ENCODE measurements at regions not wholly inside any gene's neighbourhood (a gene's known extent, or its start where the extent isn't known, plus 50 kb on each side); places are given as distances from the start of the nearest gene placed in this dataset.

GRCh38 chr7:46071601-46072000, 150.5 kb upstream of the IGFBP3 start (continued):
- TF ChIP-seq ZNF462 (CRISPR knock-in tag; IDR thresholded peaks at IDR 0.05) (no peak), CREB1 (CRISPR knock-in tag; IDR thresholded peaks at IDR 0.05; ENCODE audit: low read depth) (no peak), ETS1 (IDR thresholded peaks at IDR 0.05) (no peak), ZNF331 (CRISPR knock-in tag; IDR thresholded peaks at IDR 0.05; ENCODE audit: low read depth) (no peak), STAT1 (IDR thresholded peaks at IDR 0.05; ENCODE audit: unreplicated experiment) (no peak), ZNF114 (CRISPR knock-in tag; IDR thresholded peaks at IDR 0.05) (no peak), POLR2AphosphoS5 (IDR thresholded peaks at IDR 0.05; ENCODE audit: low read depth) (no peak), EZH2 (IDR thresholded peaks at IDR 0.05; ENCODE audit: low read depth, unreplicated experiment) (no peak), EZH2phosphoT487 (IDR thresholded peaks at IDR 0.05; ENCODE audit: unreplicated experiment) (no peak), CTCF (conservative IDR thresholded peaks at IDR 0.05; ENCODE audit: low read depth in 2 of 2) (no peak), NANOG (IDR thresholded peaks at IDR 0.05; ENCODE audit: borderline replicate concordance) (no peak), JUNB (IDR thresholded peaks at IDR 0.05; ENCODE audit: unreplicated experiment) (no peak)
